ENCODE measurements at regions not wholly inside any gene's neighbourhood (a gene's known extent, or its start where the extent isn't known, plus 50 kb on each side); places are given as distances from the start of the nearest gene placed in this dataset.
A peak's percentile ranks its signal among the peaks of the same experiment; 100 is the strongest.
"Not testable (repeated sequence)": the region's sequence is repeated elsewhere in the genome, so short reads cannot be mapped to it uniquely, and the experiment has no call there.

- Histone ChIP-seq H2AFZ (ENCODE audit: low read depth, low read length) (no peak overlapping the region), H3K4me2 (ENCODE audit: low read length) (no peak overlapping the region; the same call in 1 of the 2 replicates), H3K36me3 (replicated peaks; ENCODE audit: low read depth, low read length) (no peaks in the 10 kb centered on the region), H3K79me2 (ENCODE audit: low read length) (no peaks in the 10 kb centered on the region), H3K4me3 (ENCODE audit: low read length) (no peak overlapping the region), H3K27me3 (ENCODE audit: low read depth, low read length) (no peaks in the 10 kb centered on the region), H3K4me1 (ENCODE audit: low read length) (peaks cover 11% of the 10 kb centered on the region), H3K9ac (ENCODE audit: low read length) (no peak overlapping the region), H4K20me1 (ENCODE audit: insufficient read depth, low read length) (no peaks in the 10 kb centered on the region), H3K9me3 (ENCODE audit: insufficient read depth, low read length) (no peaks in the 10 kb centered on the region), H3K27ac (ENCODE audit: low read length) (0 out of 2 replicates have a peak overlapping the region, but pooled peaks have one; percentile 9)
- no peak for TF ChIP-seq CTCF (IDR thresholded peaks at IDR 0.05; ENCODE audit: low read depth, low read length)
- TF ChIP-seq EZH2phosphoT487 (IDR thresholded peaks at IDR 0.05; ENCODE audit: low read depth), result no peak
These were observed 367.6 kb upstream of the GYPC start for GRCh38 chr2:126288362-126288761.

GRCh38 chr2:126293962-126294361 lies 362.0 kb upstream of the GYPC start:
- H4K20me1 ChIP-seq (ENCODE audit: insufficient read depth, low read length); H3K4me1 ChIP-seq (ENCODE audit: low read length); H2AFZ ChIP-seq (ENCODE audit: low read depth, low read length); H3K27me3 ChIP-seq (ENCODE audit: low read depth, low read length); H3K36me3 ChIP-seq (replicated peaks; ENCODE audit: low read depth, low read length); H3K79me2 ChIP-seq (ENCODE audit: low read length); H3K9me3 ChIP-seq (ENCODE audit: insufficient read depth, low read length); H3K9ac ChIP-seq (ENCODE audit: low read length); H3K4me3 ChIP-seq (ENCODE audit: low read length); H3K4me2 ChIP-seq (ENCODE audit: low read length); H3K27ac ChIP-seq (ENCODE audit: low read length): not testable (repeated sequence)

- no peak overlapping the region for H3K9ac ChIP-seq (ENCODE audit: low read length)
- H3K4me1 ChIP-seq (ENCODE audit: low read length), result peaks cover 9% of the 10 kb centered on the region; the same call in 1 of the 2 replicates
- H4K20me1 ChIP-seq (ENCODE audit: insufficient read depth, low read length), result no peaks in the 10 kb centered on the region
- no peak overlapping the region for H3K27ac ChIP-seq (ENCODE audit: low read length)
- H3K79me2 ChIP-seq (ENCODE audit: low read length), result no peaks in the 10 kb centered on the region
- TF ChIP-seq EZH2phosphoT487 (IDR thresholded peaks at IDR 0.05; ENCODE audit: low read depth) (no peak), CTCF (IDR thresholded peaks at IDR 0.05; ENCODE audit: low read depth, low read length) (no peak)
- no peaks in the 10 kb centered on the region for H3K27me3 ChIP-seq (ENCODE audit: low read depth, low read length)
- no peak overlapping the region for H3K4me2 ChIP-seq (ENCODE audit: low read length)
- peak overlapping the region; percentile 43; the same call in 1 of the 2 replicates for H2AFZ ChIP-seq (ENCODE audit: low read depth, low read length)
- no peaks in the 10 kb centered on the region for H3K9me3 ChIP-seq (ENCODE audit: insufficient read depth, low read length)
- H3K4me3 ChIP-seq (ENCODE audit: low read length), result no peak overlapping the region
- H3K36me3 ChIP-seq (replicated peaks; ENCODE audit: low read depth, low read length), result no peaks in the 10 kb centered on the region
These were observed 356.4 kb upstream of the GYPC start for GRCh38 chr2:126299469-126299976.

- H3K27me3 ChIP-seq (ENCODE audit: low read depth, low read length), result no peaks in the 10 kb centered on the region
- no peak overlapping the region for H3K4me2 ChIP-seq (ENCODE audit: low read length)
- peaks cover 9% of the 10 kb centered on the region; the same call in 1 of the 2 replicates for H3K4me1 ChIP-seq (ENCODE audit: low read length)
- H3K9ac ChIP-seq (ENCODE audit: low read length), result no peak overlapping the region
- no peak overlapping the region for H3K4me3 ChIP-seq (ENCODE audit: low read length)
- no peak overlapping the region for H3K27ac ChIP-seq (ENCODE audit: low read length)
- H4K20me1 ChIP-seq (ENCODE audit: insufficient read depth, low read length), result no peaks in the 10 kb centered on the region
- H3K9me3 ChIP-seq (ENCODE audit: insufficient read depth, low read length), result no peaks in the 10 kb centered on the region
- H3K36me3 ChIP-seq (replicated peaks; ENCODE audit: low read depth, low read length), result no peaks in the 10 kb centered on the region
- H2AFZ ChIP-seq (ENCODE audit: low read depth, low read length), result no peak overlapping the region
- TF ChIP-seq EZH2phosphoT487 (IDR thresholded peaks at IDR 0.05; ENCODE audit: low read depth) (no peak), CTCF (IDR thresholded peaks at IDR 0.05; ENCODE audit: low read depth, low read length) (no peak)
- no peaks in the 10 kb centered on the region for H3K79me2 ChIP-seq (ENCODE audit: low read length)
These were observed 355.6 kb upstream of the GYPC start for GRCh38 chr2:126300348-126300747.
